HCT116 (cell line): ENCODE measurements at regions not wholly inside any gene's neighbourhood (a gene's known extent, or its start where the extent isn't known, plus 50 kb on each side); places are given as distances from the start of the nearest gene placed in this dataset.

Source experiments
- ATAC-seq: fragments of 200-7000 bp; cut with Tn5 transposase; 2 replicates; pipeline ENCODE4 v1.9.1; 2020; ENCODE audit warnings: mild to moderate bottlenecking, moderate library complexity
- BruUV-seq: library from RNA; stranded (reverse); fragments of 400-500 nt; replicated peaks from 2 replicates; lab custom pipeline; 2021; lab: Mats Ljungman, UMichigan
- CTCF ChIA-PET: fragments of 300-600 bp; sonication (Branson Sonifier 250); formaldehyde crosslinking; loops from one replicate; lab custom pipeline; 2021; ENCODE audit warnings: antibody characterized with exemption; lab: Charles Lee
- POLR2A ChIA-PET: fragments of 300-600, 350-600 bp; sonication (Branson Sonifier 250); formaldehyde crosslinking; loops from one replicate; lab custom pipeline; 2021; ENCODE audit warnings: antibody characterized with exemption; lab: Charles Lee
- RAD21 ChIA-PET, 2 experiments: fragments of 300-600 bp; sonication (Branson Sonifier 250); formaldehyde crosslinking; loops; one replicate each; lab custom pipeline; 2023; ENCODE audit warnings: low total read pairs in 2 of 2; ENCODE audit not compliant: uncharacterized antibody in 2 of 2, unreplicated experiment in 2 of 2, low non-redundant PET in 1 of 2; lab: Charles Lee
- DNase-seq: peaks from one replicate; pipeline ENCODE4 v3.0.0-alpha.2; 2010; ENCODE audit warnings: low read depth, low spot score
- H2AFZ ChIP-seq: fragments of 200-600 bp; shearing (Covaris generic), sonication (generic); 2 replicates; pipeline ENCODE4 v1.6.1; 2017; ENCODE audit warnings: low read depth, mixed run types, mixed read lengths, antibody characterized with exemption, low read length; ENCODE audit not compliant: poor library complexity, severe bottlenecking
- H3K27ac ChIP-seq: 2 replicates; pipeline ENCODE4 v1.5.1; 2012; ENCODE audit warnings: low read depth, low read length
- H3K27me3 ChIP-seq: fragments of 200-600 bp; sonication (generic); 2 replicates; pipeline ENCODE4 v1.6.1; 2016; ENCODE audit warnings: mixed run types, low read length, mixed read lengths; ENCODE audit not compliant: insufficient read depth
- H3K36me3 ChIP-seq, 2 experiments: fragments of 200-500 bp in 1 of 2; fragments of 200-600 bp in 1 of 2; sonication (Bioruptor generic) in 1 of 2; sonication (generic) in 1 of 2; 2 replicates each; pipeline versions ENCODE4 v1.5.1 to v1.6.1; 2014 to 2016; ENCODE audit warnings: low read length in 2 of 2, inconsistent platforms in 1 of 2, mixed read lengths in 1 of 2, mixed run types in 1 of 2; ENCODE audit not compliant: insufficient read depth in 2 of 2, control insufficient read depth in 1 of 2
- H3K4me1 ChIP-seq, 2 experiments: fragments of 200-600 bp in 1 of 2; sonication (generic) in 1 of 2; 2 replicates each; pipeline versions ENCODE4 v1.5.1 to v1.6.1; 2012 to 2017; ENCODE audit warnings: low read length in 2 of 2, inconsistent platforms in 1 of 2, mild to moderate bottlenecking in 1 of 2, mixed read lengths in 1 of 2, mixed run types in 1 of 2, moderate library complexity in 1 of 2; ENCODE audit not compliant: insufficient read depth in 2 of 2, control insufficient read depth in 1 of 2
- H3K4me2 ChIP-seq: fragments of 200-600 bp; sonication (generic); 2 replicates; pipeline ENCODE4 v1.6.1; 2017; ENCODE audit warnings: mixed run types, low read length, mixed read lengths
- H3K4me3 ChIP-seq, 2 experiments: fragments of 200-600 bp in 1 of 2; sonication (generic) in 1 of 2; replicated peaks in 1 of 2; 2 replicates each; pipeline ENCODE4 v1.5.1; 2011 to 2016; ENCODE audit warnings: low read length in 2 of 2, control low read depth in 1 of 2, low read depth in 1 of 2, mild to moderate bottlenecking in 1 of 2, mixed read lengths in 1 of 2, mixed run types in 1 of 2
- H3K79me2 ChIP-seq: fragments of 200-600 bp; sonication (generic); 2 replicates; pipeline ENCODE4 v1.6.1; 2017; ENCODE audit warnings: mild to moderate bottlenecking, mixed run types, low read length, moderate library complexity, mixed read lengths; ENCODE audit not compliant: insufficient read depth
- H3K9ac ChIP-seq: fragments of 200-600 bp; sonication (generic); 2 replicates; pipeline ENCODE4 v1.6.1; 2016; ENCODE audit warnings: low read length, mixed read lengths
- H3K9me2 ChIP-seq: fragments of 200-600 bp; sonication (generic), shearing (Covaris generic); 2 replicates; pipeline ENCODE4 v1.6.1; 2017; ENCODE audit warnings: mixed run types, mild to moderate bottlenecking, moderate library complexity; ENCODE audit not compliant: insufficient read depth
- H3K9me3 ChIP-seq, 2 experiments: fragments of 200-500 bp in 1 of 2; fragments of 200-600 bp in 1 of 2; sonication (Bioruptor generic) in 1 of 2; sonication (generic) in 1 of 2; 2 replicates each; pipeline ENCODE4 v1.6.1; 2014 to 2017; ENCODE audit warnings: low read length in 2 of 2, mixed read lengths in 2 of 2, inconsistent platforms in 1 of 2, low read depth in 1 of 2, mild to moderate bottlenecking in 1 of 2, mixed run types in 1 of 2, moderate library complexity in 1 of 2; ENCODE audit not compliant: control insufficient read depth in 1 of 2, insufficient read depth in 1 of 2
- H4K20me1 ChIP-seq: fragments of 200-600 bp; sonication (generic), shearing (Covaris generic); 2 replicates; pipeline ENCODE4 v1.6.1; 2017; ENCODE audit warnings: mixed run types, mild to moderate bottlenecking, moderate library complexity; ENCODE audit not compliant: insufficient read depth
- CBX3 ChIP-seq: IDR thresholded peaks from 2 replicates; pipeline ENCODE4 v1.6.1; 2012; ENCODE audit warnings: low read depth
- CEBPB ChIP-seq: IDR thresholded peaks from 2 replicates; pipeline ENCODE4 v1.6.1; 2012; ENCODE audit warnings: low read depth
- EGR1 ChIP-seq: IDR thresholded peaks from 2 replicates; pipeline ENCODE4 v1.6.1; 2012; ENCODE audit warnings: low read depth
- EZH2 ChIP-seq: fragments of 200-600 bp; sonication (generic); IDR thresholded peaks from 2 replicates; pipeline ENCODE4 v1.6.1; 2017; ENCODE audit warnings: antibody characterized with exemption, mixed run types
- EZH2phosphoT487 ChIP-seq: fragments of 200-600 bp; IDR thresholded peaks from 2 replicates; pipeline ENCODE4 v1.6.1; 2018; ENCODE audit warnings: antibody characterized with exemption, borderline replicate concordance
- FOSL1 ChIP-seq: IDR thresholded peaks from 2 replicates; pipeline ENCODE4 v1.6.1; 2012; ENCODE audit warnings: low read depth
- POLR2A ChIP-seq: IDR thresholded peaks from 2 replicates; pipeline ENCODE4 v1.7.0; 2011; ENCODE audit warnings: borderline replicate concordance; ENCODE audit not compliant: insufficient read depth, insufficient read length; ENCODE audit errors: extremely low read depth
- SIN3A ChIP-seq: IDR thresholded peaks from 2 replicates; pipeline ENCODE4 v1.6.1; 2012; ENCODE audit warnings: low read depth
- SP1 ChIP-seq: IDR thresholded peaks from 2 replicates; pipeline ENCODE4 v1.6.1; 2012; ENCODE audit warnings: low read depth
- SRF ChIP-seq: IDR thresholded peaks from 2 replicates; pipeline ENCODE4 v1.6.1; 2012; ENCODE audit warnings: low read depth
- YY1 ChIP-seq: IDR thresholded peaks from 2 replicates; pipeline ENCODE4 v1.6.1; 2011; ENCODE audit warnings: low read length, low read depth, moderate library complexity, mild to moderate bottlenecking; ENCODE audit not compliant: insufficient replicate concordance; ENCODE audit errors: extremely low read depth
- intact Hi-C: fragments of 100-400 bp; cut with micrococcal nuclease; formaldehyde crosslinking; loops from 2 replicates; pipeline ENCODE4 v1.10.0; 2022
- TF ChIP-seq, protein P1 (sequence below): IDR thresholded peaks from 2 replicates; pipeline ENCODE4 v1.6.1; 2012
- TF ChIP-seq, protein P2 (sequence below): IDR thresholded peaks from 2 replicates; pipeline ENCODE4 v1.6.1; 2011; ENCODE audit warnings: mild to moderate bottlenecking, low read length, moderate library complexity; ENCODE audit not compliant: insufficient replicate concordance; ENCODE audit errors: extremely low read depth

DNA sequence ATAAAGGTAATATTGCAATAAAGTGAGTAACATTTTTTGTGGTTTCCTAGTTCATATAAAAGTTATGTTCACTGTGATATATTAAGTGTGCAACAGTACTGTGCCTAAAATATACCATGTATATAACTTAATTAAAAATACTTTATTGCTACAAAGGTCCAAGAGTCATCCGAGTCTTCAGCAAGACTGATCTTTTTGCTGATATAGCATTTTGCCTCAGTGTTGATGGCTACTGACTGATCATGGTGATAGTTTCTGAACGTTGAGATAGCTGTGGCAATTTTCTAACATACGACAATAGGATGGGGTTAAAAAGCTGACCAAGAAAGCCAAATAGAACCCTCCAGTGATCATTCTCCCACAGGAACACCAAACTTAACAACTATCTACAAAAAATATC lies 1302.7 kb downstream of the TECRL start:
- H3K4me3 ChIP-seq = no peak overlapping the region
- DNase-seq = no peak
- H2AFZ ChIP-seq = no peak overlapping the region
- RAD21 ChIA-PET = no interaction called here
- H3K4me1 ChIP-seq = no peaks in the 10 kb centered on the region
- intact Hi-C loops = no loop called here
- ATAC-seq = no peak
- no TSS peak for BruUV-seq
- CTCF ChIA-PET = no interaction called here
- no peaks in the 10 kb centered on the region for H3K79me2 ChIP-seq
- H3K36me3 ChIP-seq = no peaks in the 10 kb centered on the region
- H4K20me1 ChIP-seq = no peaks in the 10 kb centered on the region
- peaks cover 11 to 13% of the 10 kb centered on the region in 2 experiments; a peak in 2 of 4 replicates for H3K9me3 ChIP-seq
- no peaks in the 10 kb centered on the region for H3K27me3 ChIP-seq
- H3K4me2 ChIP-seq = no peak overlapping the region
- no peak overlapping the region for H3K27ac ChIP-seq
- no peaks in the 10 kb centered on the region for H3K9me2 ChIP-seq
- TF ChIP-seq, protein P1, sequence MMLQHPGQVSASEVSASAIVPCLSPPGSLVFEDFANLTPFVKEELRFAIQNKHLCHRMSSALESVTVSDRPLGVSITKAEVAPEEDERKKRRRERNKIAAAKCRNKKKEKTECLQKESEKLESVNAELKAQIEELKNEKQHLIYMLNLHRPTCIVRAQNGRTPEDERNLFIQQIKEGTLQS = no peak
- TF ChIP-seq CBX3 = no peak
- TF ChIP-seq EZH2phosphoT487 = no peak
- TF ChIP-seq POLR2A = no peak
- TF ChIP-seq, protein P2, sequence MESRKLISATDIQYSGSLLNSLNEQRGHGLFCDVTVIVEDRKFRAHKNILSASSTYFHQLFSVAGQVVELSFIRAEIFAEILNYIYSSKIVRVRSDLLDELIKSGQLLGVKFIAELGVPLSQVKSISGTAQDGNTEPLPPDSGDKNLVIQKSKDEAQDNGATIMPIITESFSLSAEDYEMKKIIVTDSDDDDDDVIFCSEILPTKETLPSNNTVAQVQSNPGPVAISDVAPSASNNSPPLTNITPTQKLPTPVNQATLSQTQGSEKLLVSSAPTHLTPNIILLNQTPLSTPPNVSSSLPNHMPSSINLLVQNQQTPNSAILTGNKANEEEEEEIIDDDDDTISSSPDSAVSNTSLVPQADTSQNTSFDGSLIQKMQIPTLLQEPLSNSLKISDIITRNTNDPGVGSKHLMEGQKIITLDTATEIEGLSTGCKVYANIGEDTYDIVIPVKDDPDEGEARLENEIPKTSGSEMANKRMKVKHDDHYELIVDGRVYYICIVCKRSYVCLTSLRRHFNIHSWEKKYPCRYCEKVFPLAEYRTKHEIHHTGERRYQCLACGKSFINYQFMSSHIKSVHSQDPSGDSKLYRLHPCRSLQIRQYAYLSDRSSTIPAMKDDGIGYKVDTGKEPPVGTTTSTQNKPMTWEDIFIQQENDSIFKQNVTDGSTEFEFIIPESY = no peak
- TF ChIP-seq EGR1 = no peak
- TF ChIP-seq CEBPB = no peak
- TF ChIP-seq FOSL1 = no peak
- no peak for TF ChIP-seq SIN3A
- no peak for TF ChIP-seq YY1
- TF ChIP-seq EZH2 = no peak
- no peak for TF ChIP-seq SRF
- TF ChIP-seq SP1 = no peak
- H3K9ac ChIP-seq = no peak overlapping the region
- POLR2A ChIA-PET = no interaction called here
